GM18517 (cell line): ENCODE measurements at regions not wholly inside any gene's neighbourhood (a gene's known extent, or its start where the extent isn't known, plus 50 kb on each side); places are given as distances from the start of the nearest gene placed in this dataset.

Experiments
- ATAC-seq: cut with Tn5 transposase; IDR thresholded peaks from one replicate; pipeline ENCODE4 v1.9.1; 2021; ENCODE audit warnings: mild to moderate bottlenecking, moderate library complexity; ENCODE audit not compliant: unreplicated experiment

DNA sequence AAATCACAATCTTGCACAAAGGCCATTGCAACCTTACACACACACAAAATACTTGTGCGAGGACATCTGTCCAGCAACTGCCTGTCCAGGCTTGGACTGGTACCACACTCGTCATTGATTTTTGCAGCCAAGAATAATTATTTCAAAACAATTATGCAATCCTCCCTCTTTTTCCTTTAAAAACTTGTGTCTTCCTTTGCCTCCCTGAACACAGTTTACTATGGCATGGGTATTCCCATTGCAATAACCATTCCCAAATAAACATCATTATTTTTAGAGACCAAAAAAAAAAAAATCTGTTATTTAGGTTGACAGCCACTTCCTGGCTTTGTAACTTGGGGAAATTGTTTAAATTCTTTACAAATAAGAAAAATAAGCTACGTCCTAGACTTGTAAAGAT, 54.0 kb downstream of the C11orf91 start:
- no peak for ATAC-seq

DNA sequence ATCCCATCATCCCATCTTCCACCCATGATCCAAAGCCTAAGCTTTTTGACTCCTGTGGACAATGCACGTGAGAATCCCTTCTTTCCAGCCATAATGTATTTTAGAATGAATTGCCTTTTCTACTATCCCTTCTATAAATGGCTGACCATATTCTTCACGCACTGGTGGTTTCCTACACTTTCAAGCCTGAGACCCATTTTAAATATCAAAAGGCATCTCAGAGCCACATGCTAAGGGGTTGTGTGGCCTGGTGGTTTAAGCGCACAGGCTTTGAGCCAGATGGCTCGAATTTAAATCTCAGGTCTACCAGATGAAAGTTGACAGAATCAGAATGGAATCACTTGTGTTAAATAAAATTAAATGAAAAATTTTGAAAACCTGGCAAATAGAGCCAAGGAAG, 54.5 kb downstream of the C11orf91 start:
- no peak for ATAC-seq

DNA sequence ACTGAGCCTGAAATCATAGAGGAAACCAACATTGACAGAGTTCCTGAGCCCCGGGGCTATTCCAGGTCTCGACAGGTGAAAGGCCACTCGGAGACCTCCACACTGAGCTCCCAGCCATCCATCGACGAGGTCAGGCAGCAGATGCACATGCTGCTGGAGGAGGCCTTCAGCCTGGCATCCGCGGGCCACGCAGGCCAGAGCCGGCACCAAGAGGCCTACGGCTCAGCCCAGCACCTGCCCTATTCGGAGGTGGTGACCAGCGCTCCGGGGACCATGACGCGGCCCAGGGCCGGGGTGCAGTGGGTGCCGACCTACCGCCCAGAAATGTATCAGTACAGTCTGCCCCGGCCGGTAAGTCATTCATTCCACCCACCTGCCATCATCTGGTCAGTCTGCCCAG, 54.9 kb downstream of the C11orf91 start:
- no peak for ATAC-seq

DNA sequence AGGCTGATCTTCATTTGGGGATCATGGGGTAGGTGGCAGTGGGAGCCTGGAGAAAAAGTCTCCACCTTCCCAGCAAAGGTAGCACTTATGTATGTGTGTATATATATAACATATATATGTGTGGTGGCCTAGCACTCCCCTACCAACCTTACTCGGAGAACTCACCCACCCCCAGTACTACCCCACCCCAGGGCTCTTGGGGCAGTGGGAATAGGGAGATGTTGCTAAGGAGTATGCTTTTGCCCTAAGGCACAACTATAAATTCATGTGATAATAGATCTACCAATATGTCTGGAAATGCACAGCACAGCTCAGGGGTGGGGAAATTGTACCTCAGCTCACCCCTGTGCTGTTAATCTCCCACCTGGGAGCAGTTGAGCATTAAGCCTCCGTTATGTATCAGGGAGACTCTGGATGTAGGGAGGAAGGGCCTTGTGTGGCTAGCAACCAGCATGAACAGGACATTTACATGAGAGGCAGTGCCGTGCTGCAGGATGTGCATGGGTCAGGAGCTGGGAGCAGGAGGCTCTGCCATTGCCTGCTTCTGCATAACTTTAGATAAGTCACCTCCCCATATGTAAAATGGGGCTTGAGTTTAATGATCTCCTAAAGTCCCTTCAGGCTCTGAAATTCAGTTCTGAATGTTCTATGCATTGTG, 57.3 kb downstream of the C11orf91 start:
- ATAC-seq = no peak

DNA sequence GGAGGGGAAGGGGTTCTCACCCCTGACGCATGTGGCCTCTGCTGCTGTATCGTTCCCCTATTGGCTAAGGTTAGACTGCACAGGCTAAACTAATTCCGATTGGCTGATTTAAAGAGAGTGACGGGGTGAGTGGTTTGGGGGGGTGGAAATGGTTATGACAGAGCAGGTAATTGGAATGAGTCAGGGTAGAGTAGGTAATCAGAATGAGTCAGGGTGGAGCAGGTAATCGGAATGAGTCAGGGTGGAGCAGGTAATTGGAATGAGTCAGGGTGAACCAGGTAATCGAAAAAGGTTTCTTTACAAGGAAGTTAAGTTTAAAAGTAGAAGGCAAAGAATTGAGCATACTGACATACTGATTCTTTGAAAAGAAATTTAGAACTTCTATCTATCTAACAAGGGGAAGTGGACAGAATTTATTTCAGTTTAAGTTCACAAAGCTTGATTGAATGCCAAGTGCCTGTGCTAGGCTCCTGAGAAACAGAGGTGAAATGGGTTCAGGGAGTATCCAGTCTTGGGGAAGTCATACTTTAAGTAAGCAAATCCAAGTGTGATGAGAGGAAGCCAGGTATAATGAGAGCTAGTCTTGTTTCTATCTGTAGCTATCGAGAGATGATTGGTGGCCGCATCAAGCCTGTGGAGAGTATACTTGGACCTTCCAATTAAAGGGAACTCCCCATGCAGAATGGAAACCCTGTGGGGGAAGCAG, 58.0 kb downstream of the C11orf91 start:
- no peak for ATAC-seq

DNA sequence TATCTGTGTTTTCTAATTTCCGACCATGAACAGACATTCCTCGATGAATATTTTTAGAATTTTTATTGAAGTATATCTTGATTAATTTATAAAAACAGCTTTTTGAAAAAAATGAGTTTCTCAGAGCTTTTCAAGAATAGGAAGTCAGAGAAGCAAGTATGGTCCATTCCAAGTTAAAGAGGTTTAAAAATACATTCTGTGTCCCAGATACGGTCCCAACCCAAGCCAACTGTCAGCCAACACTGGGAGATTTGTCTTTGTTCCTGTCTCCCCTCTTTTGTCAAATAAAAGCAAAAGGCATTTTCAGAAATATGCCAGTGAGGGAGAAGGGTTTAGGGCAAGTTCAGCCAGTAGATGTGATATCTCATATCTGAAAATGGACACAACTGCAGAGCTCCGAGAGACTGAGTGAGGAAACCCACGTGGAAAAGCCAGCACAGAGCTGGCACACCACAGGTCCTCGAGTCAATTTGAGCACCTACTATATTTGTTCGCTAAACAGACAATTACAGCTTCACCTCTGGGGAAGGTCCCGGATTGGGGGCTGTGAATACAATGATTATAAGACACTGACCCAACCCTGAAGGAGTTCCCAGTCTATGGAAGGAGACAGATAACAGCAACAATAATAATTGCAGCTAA, 59.8 kb downstream of the C11orf91 start:
- no peak for ATAC-seq

DNA sequence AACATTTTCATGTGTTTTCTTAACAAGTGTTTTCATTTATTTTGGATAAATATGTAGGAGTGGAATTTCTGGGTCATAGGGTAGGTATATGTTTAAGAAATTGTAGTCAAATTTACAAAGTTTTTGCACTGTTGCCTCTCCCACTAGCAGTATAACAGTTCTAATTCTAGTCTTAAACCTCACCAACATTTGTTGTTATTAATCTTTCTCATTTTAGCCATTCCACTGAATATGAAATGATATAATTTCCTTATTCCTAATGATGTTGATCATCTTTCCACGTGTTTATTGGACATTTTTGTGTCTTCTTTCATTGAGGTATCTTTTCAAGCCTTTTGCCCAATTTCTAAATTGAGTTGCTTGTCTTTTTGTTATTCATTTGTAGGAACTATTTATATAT, 62.0 kb downstream of the C11orf91 start:
- ATAC-seq = no peak

DNA sequence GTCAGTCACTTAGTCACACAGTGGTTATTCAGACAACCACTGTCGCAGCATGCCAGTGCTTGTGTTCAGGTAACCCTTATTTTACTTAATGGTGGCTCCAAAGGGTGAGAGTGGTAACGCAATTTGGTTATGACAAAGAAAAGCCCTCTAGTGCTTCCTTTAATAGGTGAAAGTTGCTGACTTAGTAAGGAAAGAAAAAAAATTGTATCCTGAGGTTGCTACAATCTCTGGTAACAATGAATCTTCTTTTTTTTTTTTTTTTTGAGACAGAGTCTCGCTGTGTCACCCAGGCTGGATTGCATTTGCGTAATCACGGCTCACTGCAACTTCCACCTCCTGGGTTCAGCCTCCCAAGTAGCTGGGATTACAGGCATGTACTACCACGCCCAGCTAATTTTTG, 64.5 kb downstream of the C11orf91 start:
- ATAC-seq = no peak

DNA sequence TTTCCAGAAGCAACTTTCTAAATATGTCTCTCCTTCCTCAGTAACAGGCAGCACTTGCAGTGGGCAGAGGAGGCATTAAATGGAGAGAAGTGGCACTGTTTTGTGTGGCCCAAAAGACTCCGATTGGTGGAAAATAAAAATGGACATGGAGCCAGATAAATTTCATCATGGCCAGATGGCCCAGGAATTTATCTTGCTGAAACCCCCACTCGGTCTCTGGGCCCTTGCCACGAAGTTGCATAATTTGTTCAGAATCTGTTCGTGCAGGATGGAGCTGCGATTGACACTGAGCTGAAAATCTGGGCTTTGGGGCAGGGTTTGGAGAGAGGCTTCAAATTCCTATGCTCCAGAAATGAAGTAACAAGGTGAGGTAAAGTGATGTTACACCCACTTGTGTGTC, 65.5 kb downstream of the C11orf91 start:
- no peak for ATAC-seq

DNA sequence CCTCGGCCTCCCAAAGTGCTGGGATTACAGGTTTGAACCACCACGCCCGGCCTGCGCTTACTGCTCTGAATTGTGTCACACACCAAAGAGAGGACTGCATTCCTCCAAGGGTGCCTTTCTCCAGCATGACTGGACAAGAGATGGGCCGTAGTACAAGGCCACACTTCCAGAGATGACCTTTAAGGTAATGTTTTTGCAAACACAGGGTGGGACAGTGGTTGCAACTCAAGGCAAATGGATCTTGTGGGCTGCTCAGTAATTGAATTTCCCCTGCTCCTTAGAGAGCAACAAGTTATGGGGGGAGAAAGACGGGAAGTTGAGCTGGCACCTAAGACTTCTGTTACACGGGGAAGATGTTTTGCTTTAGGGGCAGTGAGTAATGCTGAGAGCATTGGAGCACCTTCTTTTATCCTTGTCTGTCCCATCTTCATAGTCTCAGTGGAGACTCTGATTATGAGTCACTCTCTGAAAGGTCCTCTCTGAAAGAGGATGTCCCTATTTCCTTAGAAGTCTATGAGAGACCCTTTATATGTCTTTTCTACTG, 66.3 kb downstream of the C11orf91 start:
- ATAC-seq = no peak

DNA sequence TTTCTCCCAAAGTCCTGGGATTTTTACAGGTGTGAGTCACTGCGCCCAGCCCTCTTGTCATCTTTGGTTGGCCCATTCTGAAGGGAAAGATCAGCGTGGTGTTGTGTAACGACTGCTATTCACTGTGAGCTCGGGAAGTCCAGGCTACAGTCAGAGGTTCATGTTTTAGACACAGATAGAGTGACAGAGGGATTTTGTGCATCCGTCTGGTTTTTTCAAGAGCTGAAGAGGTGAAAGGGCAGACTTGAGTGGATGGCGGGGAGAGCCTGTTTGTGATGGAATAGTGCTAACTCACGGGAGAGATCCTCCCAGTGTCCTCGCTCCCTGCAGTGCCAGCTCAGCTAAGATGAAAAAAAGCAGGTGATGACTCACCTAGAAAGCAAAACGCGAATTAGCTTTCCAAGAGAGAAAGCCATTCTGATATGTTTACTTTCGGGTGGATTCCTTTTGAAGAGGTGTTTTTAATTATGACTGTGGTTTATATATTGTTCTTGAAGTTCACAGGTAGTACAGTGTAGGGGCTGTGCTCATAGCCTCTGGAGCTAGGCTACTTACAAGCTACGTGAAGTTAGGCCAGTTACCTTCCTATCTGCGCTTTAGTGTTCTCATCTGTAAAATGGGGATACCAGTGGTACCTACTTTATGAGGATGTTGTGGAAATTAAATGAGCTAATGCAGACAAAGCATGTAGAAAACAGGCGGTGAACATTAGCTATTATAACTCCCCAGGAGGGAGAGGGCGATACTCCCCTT, 67.2 kb downstream of the C11orf91 start:
- ATAC-seq = no peak

DNA sequence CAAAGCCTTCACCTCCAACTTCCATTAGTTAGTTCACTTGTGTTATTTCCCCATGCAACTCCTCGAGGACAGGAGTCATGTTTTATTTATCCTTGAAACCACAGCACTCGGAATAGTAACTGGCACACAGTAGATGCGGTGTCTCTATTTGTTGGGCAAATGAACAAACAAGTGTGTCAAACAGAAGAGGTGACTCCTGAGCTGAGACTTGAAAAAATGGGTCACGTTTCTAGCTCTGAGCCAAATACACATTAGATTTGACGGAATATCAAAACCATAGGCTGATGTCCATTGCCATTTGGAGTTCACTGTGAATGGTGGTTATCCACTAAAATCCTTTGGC, 68.9 kb downstream of the C11orf91 start:
- no peak for ATAC-seq

DNA sequence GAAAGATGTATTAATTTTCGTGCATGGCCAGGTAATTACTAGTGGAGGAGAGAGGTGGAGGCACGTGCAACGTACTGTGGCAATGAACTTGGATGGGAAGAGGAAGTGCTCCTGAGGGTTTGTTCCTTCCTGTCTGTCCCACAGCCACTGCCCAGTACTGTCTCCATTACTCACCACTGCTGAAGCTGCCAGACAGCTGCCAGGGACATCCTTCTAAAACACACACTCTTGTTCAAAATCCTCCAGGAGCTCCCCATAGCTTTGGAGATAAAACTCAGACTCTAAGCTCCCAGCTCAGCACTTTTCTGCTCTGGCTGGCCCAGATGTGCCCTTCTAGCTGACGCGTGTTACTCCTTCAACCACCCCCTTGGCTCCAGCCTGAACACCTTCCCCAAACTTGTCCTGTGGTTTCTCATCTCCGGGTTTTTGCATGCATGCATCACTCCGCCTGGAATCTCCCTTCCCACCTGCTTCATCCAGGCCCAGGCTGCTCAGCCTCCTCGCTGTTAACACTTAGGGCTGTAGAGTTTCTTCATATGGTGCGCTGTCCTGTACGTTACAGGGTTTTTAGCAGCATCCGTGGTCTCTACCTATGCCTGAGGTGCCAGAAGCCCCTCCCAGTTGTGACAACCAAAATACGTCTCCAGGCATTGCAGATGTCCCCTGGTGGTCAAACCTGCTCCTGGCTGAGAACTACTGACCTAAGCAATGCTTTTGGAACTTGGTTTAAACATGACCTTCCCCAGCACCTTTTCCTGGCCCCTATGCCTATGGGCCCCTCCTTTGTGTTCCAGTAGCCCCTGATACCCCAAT, 69.5 kb downstream of the C11orf91 start:
- ATAC-seq = no peak

DNA sequence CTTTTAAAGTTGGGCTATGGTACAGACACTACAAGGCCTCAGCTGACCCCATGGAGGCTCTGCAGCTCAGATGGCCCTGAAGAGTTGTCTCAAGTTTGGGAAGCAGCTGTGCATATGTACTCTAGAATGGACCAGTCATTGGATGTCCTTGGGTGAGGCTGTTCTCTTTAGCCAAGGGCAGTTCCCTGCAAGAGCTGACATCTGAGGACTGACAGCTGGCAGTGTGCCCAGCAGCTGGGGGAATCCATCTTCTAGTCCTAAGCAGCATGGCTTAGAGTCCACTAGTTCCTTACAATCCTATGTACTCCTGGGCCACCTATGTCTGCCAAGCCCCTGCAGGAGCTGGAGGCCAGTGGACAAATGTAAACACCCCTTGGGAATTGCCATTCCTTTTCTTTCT, 76.5 kb downstream of the C11orf91 start:
- no peak for ATAC-seq

DNA sequence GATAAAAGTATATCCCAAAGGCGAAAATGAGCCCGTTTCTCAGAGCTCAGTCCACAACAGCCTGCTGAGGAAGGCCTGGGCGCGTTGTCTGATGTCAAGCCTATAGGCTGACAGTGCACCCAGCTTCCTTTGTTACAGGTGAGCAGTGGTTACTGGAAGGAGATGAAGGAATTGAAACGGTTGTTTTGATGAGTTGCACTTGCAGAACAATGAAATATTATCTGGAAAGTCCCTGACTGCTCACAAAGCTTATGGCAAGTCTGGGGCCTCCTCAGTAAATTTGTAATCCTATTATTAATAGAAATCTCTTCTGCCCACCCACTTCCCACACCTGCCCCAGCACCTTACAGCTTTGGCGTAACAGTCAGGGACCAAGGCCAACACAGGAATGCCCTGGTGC, 77.8 kb downstream of the C11orf91 start:
- ATAC-seq = no peak

DNA sequence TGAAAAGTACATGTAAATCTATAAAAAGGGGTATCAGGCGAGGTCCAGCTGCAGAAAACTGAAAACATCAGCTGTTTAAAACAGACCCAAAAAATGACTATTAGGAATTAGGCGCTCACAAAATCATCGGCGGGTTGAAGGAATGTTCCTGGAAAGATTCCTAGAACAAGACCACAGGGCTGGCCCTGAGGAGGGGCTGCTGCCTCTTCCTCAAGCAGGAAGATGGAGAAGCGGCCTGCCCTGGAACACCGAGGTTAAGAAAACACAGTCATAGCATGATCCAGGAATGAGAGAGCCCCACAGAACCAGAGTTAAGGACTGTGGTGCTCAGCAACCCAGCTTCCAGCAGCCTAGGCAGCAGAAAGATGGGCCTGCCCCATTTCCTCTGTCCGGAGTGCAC, 78.4 kb downstream of the C11orf91 start:
- no peak for ATAC-seq

DNA sequence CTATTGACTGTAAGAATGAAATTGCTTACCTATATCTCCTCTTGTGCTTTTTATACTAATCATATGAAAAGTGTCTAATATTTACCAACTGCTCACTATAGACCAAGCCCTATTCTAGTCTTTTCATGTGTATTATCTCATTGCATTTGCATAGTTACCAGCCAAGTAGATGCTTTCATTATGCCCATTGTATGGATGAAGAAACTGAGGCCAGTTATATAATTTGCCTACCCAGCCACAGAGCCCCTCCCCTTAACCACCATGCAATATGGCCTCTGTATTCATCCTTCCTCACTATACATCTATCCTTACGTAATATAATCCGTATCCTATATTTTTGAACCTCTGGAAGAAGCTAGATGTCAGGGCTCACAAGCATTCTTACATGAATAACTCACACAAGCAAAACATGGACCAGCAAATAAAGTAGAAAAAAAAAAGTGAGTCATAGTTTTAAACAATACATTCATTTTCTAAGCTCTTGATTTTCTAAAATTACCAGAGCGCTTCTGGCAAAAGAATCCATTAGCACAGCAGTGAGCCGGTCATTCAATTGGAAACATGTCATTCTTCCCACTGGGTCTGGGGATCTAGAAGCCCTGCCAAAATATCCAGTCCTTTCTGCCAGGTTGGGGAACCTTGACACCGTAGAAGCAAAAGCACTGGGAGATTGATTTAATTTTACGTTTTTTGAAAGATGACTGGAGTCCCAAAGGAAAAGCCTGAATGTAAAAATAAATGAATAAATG, 80.0 kb downstream of the C11orf91 start:
- no peak for ATAC-seq

DNA sequence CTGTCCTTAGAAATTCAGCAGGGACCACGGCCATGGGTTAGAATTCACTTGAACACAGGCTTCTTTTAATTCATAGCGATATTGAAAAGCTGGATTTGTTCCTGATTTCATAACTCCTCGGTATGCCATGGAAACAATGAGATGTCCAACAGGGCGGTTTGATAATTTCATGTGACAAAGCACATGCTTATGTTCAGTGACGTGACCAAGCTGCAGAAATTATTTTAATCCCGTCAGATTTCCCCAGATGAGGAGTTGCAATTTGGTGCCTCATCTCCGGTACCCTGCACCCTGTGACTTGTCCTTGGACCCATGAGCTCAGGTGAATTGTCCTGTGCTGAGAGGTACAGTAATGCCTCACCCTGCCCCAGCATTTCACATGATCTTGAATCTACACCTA, 81.7 kb downstream of the C11orf91 start:
- no peak for ATAC-seq

DNA sequence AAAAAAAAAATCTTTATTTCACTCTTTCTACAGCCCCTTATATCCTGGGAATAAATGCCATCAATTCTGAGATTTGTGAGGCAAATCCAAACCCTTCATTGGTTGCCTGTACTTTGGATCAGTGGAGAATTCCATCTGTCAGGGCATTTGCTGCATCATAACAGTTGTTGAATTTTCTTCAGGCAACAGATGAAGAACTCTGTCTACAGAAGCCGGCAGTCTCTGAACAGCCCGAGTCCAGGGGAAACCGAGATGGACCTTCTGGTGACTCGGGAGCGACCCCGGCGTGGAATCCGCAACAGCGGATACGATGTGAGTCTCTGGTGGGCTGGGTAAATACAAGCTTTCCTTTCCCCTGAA, 82.3 kb downstream of the C11orf91 start:
- no peak for ATAC-seq
